HCT116 (cell line): ENCODE measurements at regions not wholly inside any gene's neighbourhood (a gene's known extent, or its start where the extent isn't known, plus 50 kb on each side); places are given as distances from the start of the nearest gene placed in this dataset.

Experiments used
- ATAC-seq: fragments of 200-7000 bp; cut with Tn5 transposase; 2 replicates; pipeline ENCODE4 v1.9.1; 2020; ENCODE audit warnings: mild to moderate bottlenecking, moderate library complexity
- BruUV-seq: library from RNA; stranded (reverse); fragments of 400-500 nt; replicated peaks from 2 replicates; lab custom pipeline; 2021; lab: Mats Ljungman, UMichigan
- CTCF ChIA-PET: fragments of 300-600 bp; sonication (Branson Sonifier 250); formaldehyde crosslinking; loops from one replicate; lab custom pipeline; 2021; ENCODE audit warnings: antibody characterized with exemption; lab: Charles Lee
- POLR2A ChIA-PET: fragments of 300-600, 350-600 bp; sonication (Branson Sonifier 250); formaldehyde crosslinking; loops from one replicate; lab custom pipeline; 2021; ENCODE audit warnings: antibody characterized with exemption; lab: Charles Lee
- RAD21 ChIA-PET, 2 experiments: fragments of 300-600 bp; sonication (Branson Sonifier 250); formaldehyde crosslinking; loops; one replicate each; lab custom pipeline; 2023; ENCODE audit warnings: low total read pairs in 2 of 2; ENCODE audit not compliant: uncharacterized antibody in 2 of 2, unreplicated experiment in 2 of 2, low non-redundant PET in 1 of 2; lab: Charles Lee
- DNase-seq: peaks from one replicate; pipeline ENCODE4 v3.0.0-alpha.2; 2010; ENCODE audit warnings: low read depth, low spot score
- H2AFZ ChIP-seq: fragments of 200-600 bp; shearing (Covaris generic), sonication (generic); 2 replicates; pipeline ENCODE4 v1.6.1; 2017; ENCODE audit warnings: low read depth, mixed run types, mixed read lengths, antibody characterized with exemption, low read length; ENCODE audit not compliant: poor library complexity, severe bottlenecking
- H3K27ac ChIP-seq: 2 replicates; pipeline ENCODE4 v1.5.1; 2012; ENCODE audit warnings: low read depth, low read length
- H3K27me3 ChIP-seq: fragments of 200-600 bp; sonication (generic); 2 replicates; pipeline ENCODE4 v1.6.1; 2016; ENCODE audit warnings: mixed run types, low read length, mixed read lengths; ENCODE audit not compliant: insufficient read depth
- H3K36me3 ChIP-seq, 2 experiments: fragments of 200-500 bp in 1 of 2; fragments of 200-600 bp in 1 of 2; sonication (Bioruptor generic) in 1 of 2; sonication (generic) in 1 of 2; 2 replicates each; pipeline versions ENCODE4 v1.5.1 to v1.6.1; 2014 to 2016; ENCODE audit warnings: low read length in 2 of 2, inconsistent platforms in 1 of 2, mixed read lengths in 1 of 2, mixed run types in 1 of 2; ENCODE audit not compliant: insufficient read depth in 2 of 2, control insufficient read depth in 1 of 2
- H3K4me1 ChIP-seq, 2 experiments: fragments of 200-600 bp in 1 of 2; sonication (generic) in 1 of 2; 2 replicates each; pipeline versions ENCODE4 v1.5.1 to v1.6.1; 2012 to 2017; ENCODE audit warnings: low read length in 2 of 2, inconsistent platforms in 1 of 2, mild to moderate bottlenecking in 1 of 2, mixed read lengths in 1 of 2, mixed run types in 1 of 2, moderate library complexity in 1 of 2; ENCODE audit not compliant: insufficient read depth in 2 of 2, control insufficient read depth in 1 of 2
- H3K4me2 ChIP-seq: fragments of 200-600 bp; sonication (generic); 2 replicates; pipeline ENCODE4 v1.6.1; 2017; ENCODE audit warnings: mixed run types, low read length, mixed read lengths
- H3K4me3 ChIP-seq, 2 experiments: fragments of 200-600 bp in 1 of 2; sonication (generic) in 1 of 2; replicated peaks in 1 of 2; 2 replicates each; pipeline ENCODE4 v1.5.1; 2011 to 2016; ENCODE audit warnings: low read length in 2 of 2, control low read depth in 1 of 2, low read depth in 1 of 2, mild to moderate bottlenecking in 1 of 2, mixed read lengths in 1 of 2, mixed run types in 1 of 2
- H3K79me2 ChIP-seq: fragments of 200-600 bp; sonication (generic); 2 replicates; pipeline ENCODE4 v1.6.1; 2017; ENCODE audit warnings: mild to moderate bottlenecking, mixed run types, low read length, moderate library complexity, mixed read lengths; ENCODE audit not compliant: insufficient read depth
- H3K9ac ChIP-seq: fragments of 200-600 bp; sonication (generic); 2 replicates; pipeline ENCODE4 v1.6.1; 2016; ENCODE audit warnings: low read length, mixed read lengths
- H3K9me2 ChIP-seq: fragments of 200-600 bp; sonication (generic), shearing (Covaris generic); 2 replicates; pipeline ENCODE4 v1.6.1; 2017; ENCODE audit warnings: mixed run types, mild to moderate bottlenecking, moderate library complexity; ENCODE audit not compliant: insufficient read depth
- H3K9me3 ChIP-seq, 2 experiments: fragments of 200-500 bp in 1 of 2; fragments of 200-600 bp in 1 of 2; sonication (Bioruptor generic) in 1 of 2; sonication (generic) in 1 of 2; 2 replicates each; pipeline ENCODE4 v1.6.1; 2014 to 2017; ENCODE audit warnings: low read length in 2 of 2, mixed read lengths in 2 of 2, inconsistent platforms in 1 of 2, low read depth in 1 of 2, mild to moderate bottlenecking in 1 of 2, mixed run types in 1 of 2, moderate library complexity in 1 of 2; ENCODE audit not compliant: control insufficient read depth in 1 of 2, insufficient read depth in 1 of 2
- H4K20me1 ChIP-seq: fragments of 200-600 bp; sonication (generic), shearing (Covaris generic); 2 replicates; pipeline ENCODE4 v1.6.1; 2017; ENCODE audit warnings: mixed run types, mild to moderate bottlenecking, moderate library complexity; ENCODE audit not compliant: insufficient read depth
- ATF3 ChIP-seq: IDR thresholded peaks from 2 replicates; pipeline ENCODE4 v1.6.1; 2012
- CTCF ChIP-seq, 3 experiments: fragments of 200-600 bp in 1 of 3; sonication (generic) in 1 of 3; IDR thresholded peaks in 2 of 3; conservative IDR thresholded peaks in 1 of 3; 2 replicates each; pipeline ENCODE4 v1.5.1; 2012 to 2017; ENCODE audit warnings: low read depth in 2 of 3, low read length in 2 of 3, antibody characterized with exemption in 1 of 3, borderline replicate concordance in 1 of 3, control low read depth in 1 of 3, mild to moderate bottlenecking in 1 of 3, mixed read lengths in 1 of 3, mixed run types in 1 of 3, moderate library complexity in 1 of 3; ENCODE audit not compliant: insufficient read depth in 1 of 3
- JUND ChIP-seq: IDR thresholded peaks from 2 replicates; pipeline ENCODE4 v1.6.1; 2012
- POLR2A ChIP-seq: IDR thresholded peaks from 2 replicates; pipeline ENCODE4 v1.7.0; 2011; ENCODE audit warnings: borderline replicate concordance; ENCODE audit not compliant: insufficient read depth, insufficient read length; ENCODE audit errors: extremely low read depth
- SIN3A ChIP-seq: IDR thresholded peaks from 2 replicates; pipeline ENCODE4 v1.6.1; 2012; ENCODE audit warnings: low read depth
- SRF ChIP-seq: IDR thresholded peaks from 2 replicates; pipeline ENCODE4 v1.6.1; 2012; ENCODE audit warnings: low read depth
- TCF7L2 ChIP-seq: IDR thresholded peaks from 2 replicates; pipeline ENCODE4 v1.7.0; 2011; ENCODE audit warnings: borderline replicate concordance, inconsistent platforms; ENCODE audit not compliant: insufficient read depth, insufficient read length; ENCODE audit errors: extremely low read depth
- ZBTB33 ChIP-seq: IDR thresholded peaks from 2 replicates; pipeline ENCODE4 v1.6.1; 2011; ENCODE audit warnings: mild to moderate bottlenecking, low read length, moderate library complexity; ENCODE audit not compliant: insufficient replicate concordance; ENCODE audit errors: extremely low read depth
- intact Hi-C: fragments of 100-400 bp; cut with micrococcal nuclease; formaldehyde crosslinking; loops from 2 replicates; pipeline ENCODE4 v1.10.0; 2022

GRCh38 chr15:62639432-62639831 is 403.1 kb upstream of the TPM1 start (continued):
- no peak for TF ChIP-seq POLR2A

GRCh38 chr15:62639906-62640605 is 402.5 kb upstream of the TPM1 start:
- no peaks in the 10 kb centered on the region for H4K20me1 ChIP-seq
- H3K27ac ChIP-seq, result no peak overlapping the region
- H3K4me1 ChIP-seq, result no peaks in the 10 kb centered on the region
- POLR2A ChIA-PET, result no interaction called here
- no peak for TF ChIP-seq CTCF (IDR thresholded peaks at IDR 0.05 in 2 of 3, conservative IDR thresholded peaks at IDR 0.05 in 1 of 3; ENCODE audit: borderline replicate concordance in 1 of 3, insufficient read depth in 1 of 3, low read depth in 2 of 3, low read length in 2 of 3)
- TF ChIP-seq ATF3, result no peak
- no peak for TF ChIP-seq TCF7L2
- TF ChIP-seq ZBTB33, result no peak
- no peak for TF ChIP-seq JUND
- TF ChIP-seq SRF, result no peak
- no peak for TF ChIP-seq SIN3A
- H2AFZ ChIP-seq, result no peak overlapping the region
- BruUV-seq, result no TSS peak
- CTCF ChIA-PET, result no interaction called here
- no peak overlapping the region for H3K4me2 ChIP-seq
- no peaks in the 10 kb centered on the region for H3K36me3 ChIP-seq
- no peaks in the 10 kb centered on the region for H3K27me3 ChIP-seq
- DNase-seq (no peak), ATAC-seq (no peak)
- no peaks in the 10 kb centered on the region for H3K9me2 ChIP-seq
- no peaks in the 10 kb centered on the region for H3K9me3 ChIP-seq
- H3K79me2 ChIP-seq, result no peaks in the 10 kb centered on the region
- intact Hi-C loops, result loop anchor here (10.0 kb wide), 1 partner anchor 155 kb away; no protein-coding TSS in a partner anchor
- RAD21 ChIA-PET, result no interaction called here
- H3K9ac ChIP-seq, result no peak overlapping the region
- no peak overlapping the region for H3K4me3 ChIP-seq
